ENCODE measurements at regions not wholly inside any gene's neighbourhood (a gene's known extent, or its start where the extent isn't known, plus 50 kb on each side); places are given as distances from the start of the nearest gene placed in this dataset.

DNA sequence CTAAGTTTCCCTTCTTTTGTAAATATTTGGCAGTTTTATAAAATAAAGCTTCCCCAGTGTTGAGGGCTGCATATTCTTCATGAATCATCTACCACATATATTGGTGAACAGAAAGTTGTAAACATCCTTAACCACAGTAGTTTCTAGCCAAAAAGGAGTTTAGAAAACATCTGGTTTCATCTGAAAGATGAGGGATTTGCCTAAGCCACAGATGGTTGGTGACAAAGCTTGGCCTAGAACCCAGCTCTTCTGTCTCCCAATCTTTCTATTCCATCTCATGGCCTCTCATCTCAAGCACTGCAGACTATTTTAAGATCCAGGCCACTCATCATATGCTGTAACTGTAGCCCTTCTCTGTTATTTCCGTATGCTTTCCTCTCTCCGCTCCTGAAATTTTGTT is 232.3 kb upstream of the TRPM3 start:
- H3K36me3 ChIP-seq (ENCODE audit: control insufficient read depth in 2 of 2, extremely low read depth in 1 of 2, insufficient read depth in 2 of 2, low read length in 2 of 2) = no peaks in the 10 kb centered on the region
- no peaks in the 10 kb centered on the region for H3K79me2 ChIP-seq (ENCODE audit: control insufficient read depth, insufficient read depth, low read length)
- no peaks in the 10 kb centered on the region for H4K20me1 ChIP-seq (replicated peaks; ENCODE audit: control insufficient read depth, extremely low read depth, insufficient read depth, low read length)
- ChIA-PET CTCF (no interaction called here), POLR2A (no interaction called here)
- FAIRE-seq (no peak), DNase-seq (ENCODE audit: low read depth, low spot score) (no peak)
- no peak overlapping the region for H3K9ac ChIP-seq (replicated peaks; ENCODE audit: extremely low read depth, insufficient read depth, low read length)
- no peak overlapping the region for H3K27ac ChIP-seq (ENCODE audit: insufficient read depth, low read depth, low read length)
- no peaks in the 10 kb centered on the region for H3K27me3 ChIP-seq (ENCODE audit: control insufficient read depth in 2 of 2, insufficient read depth in 2 of 2, low read length in 2 of 2)
- H3K4me1 ChIP-seq (ENCODE audit: control insufficient read depth, extremely low read depth, insufficient read depth, low read length) = no peaks in the 10 kb centered on the region
- intact Hi-C loops (cut with micrococcal nuclease) = no loop called here
- H3K9me3 ChIP-seq (replicated peaks; ENCODE audit: control insufficient read depth, insufficient read depth, low read length) = no peaks in the 10 kb centered on the region
- TF ChIP-seq, protein P1, sequence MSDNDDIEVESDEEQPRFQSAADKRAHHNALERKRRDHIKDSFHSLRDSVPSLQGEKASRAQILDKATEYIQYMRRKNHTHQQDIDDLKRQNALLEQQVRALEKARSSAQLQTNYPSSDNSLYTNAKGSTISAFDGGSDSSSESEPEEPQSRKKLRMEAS (IDR thresholded peaks at IDR 0.05; ENCODE audit: insufficient read depth, insufficient read length) = no peak
- TF ChIP-seq POLR2AphosphoS5 (IDR thresholded peaks at IDR 0.05; ENCODE audit: insufficient read depth, low read depth, low read length) = no peak
- TF ChIP-seq POLR2A (IDR thresholded peaks at IDR 0.05; ENCODE audit: low read depth, low read length) = no peak
- no peak for TF ChIP-seq GATA2 (IDR thresholded peaks at IDR 0.05; ENCODE audit: insufficient read depth, insufficient read length, low read depth, low read length)
- TF ChIP-seq JUN (IDR thresholded peaks at IDR 0.05; ENCODE audit: borderline replicate concordance, insufficient read depth, insufficient read length, low read depth) = no peak
- TF ChIP-seq, protein P2, sequence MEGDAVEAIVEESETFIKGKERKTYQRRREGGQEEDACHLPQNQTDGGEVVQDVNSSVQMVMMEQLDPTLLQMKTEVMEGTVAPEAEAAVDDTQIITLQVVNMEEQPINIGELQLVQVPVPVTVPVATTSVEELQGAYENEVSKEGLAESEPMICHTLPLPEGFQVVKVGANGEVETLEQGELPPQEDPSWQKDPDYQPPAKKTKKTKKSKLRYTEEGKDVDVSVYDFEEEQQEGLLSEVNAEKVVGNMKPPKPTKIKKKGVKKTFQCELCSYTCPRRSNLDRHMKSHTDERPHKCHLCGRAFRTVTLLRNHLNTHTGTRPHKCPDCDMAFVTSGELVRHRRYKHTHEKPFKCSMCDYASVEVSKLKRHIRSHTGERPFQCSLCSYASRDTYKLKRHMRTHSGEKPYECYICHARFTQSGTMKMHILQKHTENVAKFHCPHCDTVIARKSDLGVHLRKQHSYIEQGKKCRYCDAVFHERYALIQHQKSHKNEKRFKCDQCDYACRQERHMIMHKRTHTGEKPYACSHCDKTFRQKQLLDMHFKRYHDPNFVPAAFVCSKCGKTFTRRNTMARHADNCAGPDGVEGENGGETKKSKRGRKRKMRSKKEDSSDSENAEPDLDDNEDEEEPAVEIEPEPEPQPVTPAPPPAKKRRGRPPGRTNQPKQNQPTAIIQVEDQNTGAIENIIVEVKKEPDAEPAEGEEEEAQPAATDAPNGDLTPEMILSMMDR (IDR thresholded peaks at IDR 0.05; ENCODE audit: extremely low read depth in 1 of 2, insufficient read depth in 1 of 2, low read depth in 1 of 2, low read length in 2 of 2) = no peak
- no peak for TF ChIP-seq EZH2 (IDR thresholded peaks at IDR 0.05; ENCODE audit: borderline replicate concordance, low read depth, low read length, severe bottlenecking)
- TF ChIP-seq MYC (IDR thresholded peaks at IDR 0.05; ENCODE audit: low read depth, low read length) = no peak
- TF ChIP-seq FOS (IDR thresholded peaks at IDR 0.05; ENCODE audit: borderline replicate concordance, insufficient read depth, low read length) = no peak
- no TSS peak for BruUV-seq (replicated peaks)
- H3K9me1 ChIP-seq (replicated peaks; ENCODE audit: control insufficient read depth, extremely low read depth, insufficient read depth, low read length) = no peaks in the 10 kb centered on the region
- H3K4me3 ChIP-seq (replicated peaks in 1 of 3; ENCODE audit: insufficient read depth in 1 of 3, low read depth in 1 of 3, low read length in 3 of 3) = no peak overlapping the region
- dilution Hi-C loops (cut with MboI; ENCODE audit: extremely low pct_ligation_motif_present, low sequenced_read_pairs) = no loop called here
- no peak overlapping the region for H3K4me2 ChIP-seq (ENCODE audit: insufficient read depth, low read length)
- H2AFZ ChIP-seq (ENCODE audit: low read depth, low read length) = no peak overlapping the region

Measured in endothelial cell of umbilical vein (primary cell).